ENCODE measurements at regions not wholly inside any gene's neighbourhood (a gene's known extent, or its start where the extent isn't known, plus 50 kb on each side); places are given as distances from the start of the nearest gene placed in this dataset.
"Not testable (repeated sequence)": the region's sequence is repeated elsewhere in the genome, so short reads cannot be mapped to it uniquely, and the experiment has no call there.

- H3K9me3 Mint-ChIP-seq (ENCODE audit: unreplicated experiment) = no peaks in the 10 kb centered on the region
- POLR2A ChIA-PET = no interaction called here
- no peak for DNase-seq (ENCODE audit: unreplicated experiment)
- intact Hi-C loops (cut with micrococcal nuclease) = no loop called here
- no peaks in the 10 kb centered on the region for H3K36me3 Mint-ChIP-seq (ENCODE audit: insufficient read depth, unreplicated experiment)
- no peaks in the 10 kb centered on the region for H3K27me3 Mint-ChIP-seq (ENCODE audit: insufficient read depth, unreplicated experiment)
- H3K4me1 Mint-ChIP-seq (ENCODE audit: insufficient read depth, unreplicated experiment) = peaks cover 5% of the 10 kb centered on the region
- BruUV-seq (replicated peaks) = no TSS peak
- no peak overlapping the region for H3K27ac Mint-ChIP-seq (ENCODE audit: low read depth, unreplicated experiment)
- no peak for TF ChIP-seq CTCF (IDR thresholded peaks at IDR 0.05; ENCODE audit: unreplicated experiment)
- CTCF ChIA-PET = no interaction called here
- H3K4me3 Mint-ChIP-seq (ENCODE audit: unreplicated experiment) = no peak overlapping the region
Observed at GRCh38 chr2:48048476-48049171, 142.3 kb upstream of the FBXO11 start.

- intact Hi-C loops (cut with micrococcal nuclease) = no loop called here
- no TSS peak for BruUV-seq (replicated peaks)
- Mint-ChIP-seq H3K4me1 (ENCODE audit: insufficient read depth, unreplicated experiment) (peaks cover 5% of the 10 kb centered on the region), H3K27ac (ENCODE audit: low read depth, unreplicated experiment) (no peak overlapping the region), H3K36me3 (ENCODE audit: insufficient read depth, unreplicated experiment) (no peaks in the 10 kb centered on the region), H3K9me3 (ENCODE audit: unreplicated experiment) (no peaks in the 10 kb centered on the region), H3K27me3 (ENCODE audit: insufficient read depth, unreplicated experiment) (no peaks in the 10 kb centered on the region), H3K4me3 (ENCODE audit: unreplicated experiment) (no peak overlapping the region)
- TF ChIP-seq CTCF (IDR thresholded peaks at IDR 0.05; ENCODE audit: unreplicated experiment) = no peak
- no peak for DNase-seq (ENCODE audit: unreplicated experiment)
- CTCF ChIA-PET = no interaction called here
- POLR2A ChIA-PET = no interaction called here
Observed at GRCh38 chr2:48049371-48049770, 143.1 kb upstream of the FBXO11 start.

- no peak overlapping the region for H3K4me3 Mint-ChIP-seq (ENCODE audit: unreplicated experiment)
- BruUV-seq (replicated peaks) = no TSS peak
- no peak for TF ChIP-seq CTCF (IDR thresholded peaks at IDR 0.05; ENCODE audit: unreplicated experiment)
- H3K4me1 Mint-ChIP-seq (ENCODE audit: insufficient read depth, unreplicated experiment) = peaks cover 5% of the 10 kb centered on the region
- CTCF ChIA-PET = no interaction called here
- no peaks in the 10 kb centered on the region for H3K36me3 Mint-ChIP-seq (ENCODE audit: insufficient read depth, unreplicated experiment)
- H3K27ac Mint-ChIP-seq (ENCODE audit: low read depth, unreplicated experiment) = no peak overlapping the region
- intact Hi-C loops (cut with micrococcal nuclease) = no loop called here
- POLR2A ChIA-PET = no interaction called here
- no peaks in the 10 kb centered on the region for H3K9me3 Mint-ChIP-seq (ENCODE audit: unreplicated experiment)
- no peak for DNase-seq (ENCODE audit: unreplicated experiment)
- no peaks in the 10 kb centered on the region for H3K27me3 Mint-ChIP-seq (ENCODE audit: insufficient read depth, unreplicated experiment)
Observed at GRCh38 chr2:48050711-48051110, 144.4 kb upstream of the FBXO11 start.

- ChIA-PET POLR2A (no interaction called here), CTCF (no interaction called here)
- intact Hi-C loops (cut with micrococcal nuclease) = no loop called here
- H3K4me1 Mint-ChIP-seq (ENCODE audit: insufficient read depth, unreplicated experiment) = no peaks in the 10 kb centered on the region
- no TSS peak for BruUV-seq (replicated peaks)
- peaks cover 13% of the 10 kb centered on the region for H3K27me3 Mint-ChIP-seq (ENCODE audit: insufficient read depth, unreplicated experiment)
- H3K4me3 Mint-ChIP-seq (ENCODE audit: unreplicated experiment) = no peak overlapping the region
- no peak for DNase-seq (ENCODE audit: unreplicated experiment)
- no peak overlapping the region for H3K27ac Mint-ChIP-seq (ENCODE audit: low read depth, unreplicated experiment)
- no peak for TF ChIP-seq CTCF (IDR thresholded peaks at IDR 0.05; ENCODE audit: unreplicated experiment)
- H3K9me3 Mint-ChIP-seq (ENCODE audit: unreplicated experiment) = peaks cover 7% of the 10 kb centered on the region
- no peaks in the 10 kb centered on the region for H3K36me3 Mint-ChIP-seq (ENCODE audit: insufficient read depth, unreplicated experiment)
Observed at GRCh38 chr2:48059975-48060374, 153.7 kb upstream of the FBXO11 start.

GRCh38 chr2:48061656-48062055, 155.4 kb upstream of the FBXO11 start:
- H3K9me3 Mint-ChIP-seq (ENCODE audit: unreplicated experiment); H3K36me3 Mint-ChIP-seq (ENCODE audit: insufficient read depth, unreplicated experiment); BruUV-seq (replicated peaks); H3K27ac Mint-ChIP-seq (ENCODE audit: low read depth, unreplicated experiment); POLR2A ChIA-PET; DNase-seq (ENCODE audit: unreplicated experiment); H3K4me3 Mint-ChIP-seq (ENCODE audit: unreplicated experiment); H3K4me1 Mint-ChIP-seq (ENCODE audit: insufficient read depth, unreplicated experiment); intact Hi-C loops (cut with micrococcal nuclease); CTCF ChIA-PET: not testable (repeated sequence)
- peaks cover 13% of the 10 kb centered on the region for H3K27me3 Mint-ChIP-seq (ENCODE audit: insufficient read depth, unreplicated experiment)

Measured in MCF 10A (cell line).